ENCODE measurements at regions not wholly inside any gene's neighbourhood (a gene's known extent, or its start where the extent isn't known, plus 50 kb on each side); places are given as distances from the start of the nearest gene placed in this dataset.
"Not testable (repeated sequence)": the region's sequence is repeated elsewhere in the genome, so short reads cannot be mapped to it uniquely, and the experiment has no call there.

GRCh38 chr5:67674159-67674655, 477.6 kb upstream of the CD180 start:
- DNase-seq, result no peak

DNA sequence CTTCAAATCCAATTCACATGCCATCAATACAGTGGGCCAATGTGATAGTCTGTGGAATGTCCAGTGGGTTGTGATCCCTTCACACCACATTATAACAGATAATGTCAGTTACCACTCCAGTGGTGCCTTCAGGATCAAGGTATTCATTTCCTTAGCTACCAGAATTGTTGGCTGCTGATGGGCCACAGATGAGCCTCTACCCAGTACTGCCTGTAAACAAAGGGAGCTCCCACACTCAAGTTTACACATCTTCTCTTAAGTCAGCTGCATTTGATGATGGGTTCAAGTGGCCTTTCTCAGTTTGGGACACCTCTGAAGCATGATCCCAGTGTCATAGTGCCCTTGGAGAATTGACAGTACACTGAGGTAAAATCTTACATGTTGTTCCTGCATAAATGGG, 477.0 kb upstream of the CD180 start:
- no peak for DNase-seq

DNA sequence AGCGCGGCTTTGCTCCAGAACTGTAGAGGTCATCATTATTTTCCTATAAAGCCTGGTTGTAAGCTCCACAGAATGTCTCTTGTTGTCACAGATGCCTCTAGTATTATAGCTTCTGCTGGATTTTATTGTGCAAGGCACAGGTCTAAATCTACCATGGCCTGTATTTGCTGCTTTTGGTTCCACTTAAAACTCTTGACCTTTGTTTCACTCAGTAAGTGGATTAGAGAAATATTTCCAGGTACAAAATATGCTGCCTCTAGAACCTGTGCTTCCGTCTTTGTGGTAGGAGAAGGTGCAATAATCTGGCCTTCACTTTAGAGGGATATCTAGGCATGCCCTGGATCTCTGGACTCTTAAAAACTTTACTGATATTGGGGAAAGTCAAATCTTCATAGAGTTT, 476.6 kb upstream of the CD180 start:
- DNase-seq, result no peak

- no peak for DNase-seq
Measured at GRCh38 chr5:67672636-67673035, 476.0 kb upstream of the CD180 start.

DNA sequence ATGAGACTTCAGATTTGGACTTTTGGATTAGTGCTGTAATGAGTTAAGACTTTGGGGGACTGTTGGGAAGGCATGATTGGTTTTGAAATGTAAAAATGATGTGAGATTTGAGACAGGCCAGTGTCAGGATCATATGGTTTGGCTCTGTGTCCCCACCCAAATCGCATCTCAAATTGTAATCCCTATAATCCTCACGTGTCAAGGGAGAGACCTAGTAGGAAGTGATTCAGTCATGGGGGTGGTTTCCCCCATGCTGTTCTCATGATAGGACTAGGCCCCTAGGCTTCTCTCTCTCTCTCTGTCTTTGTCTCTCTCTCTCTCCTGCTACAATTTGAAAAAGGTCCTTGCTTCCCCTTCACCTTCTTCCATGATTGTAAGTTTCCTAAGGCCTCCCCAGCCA, 473.3 kb upstream of the CD180 start:
- DNase-seq, result no peak

DNA sequence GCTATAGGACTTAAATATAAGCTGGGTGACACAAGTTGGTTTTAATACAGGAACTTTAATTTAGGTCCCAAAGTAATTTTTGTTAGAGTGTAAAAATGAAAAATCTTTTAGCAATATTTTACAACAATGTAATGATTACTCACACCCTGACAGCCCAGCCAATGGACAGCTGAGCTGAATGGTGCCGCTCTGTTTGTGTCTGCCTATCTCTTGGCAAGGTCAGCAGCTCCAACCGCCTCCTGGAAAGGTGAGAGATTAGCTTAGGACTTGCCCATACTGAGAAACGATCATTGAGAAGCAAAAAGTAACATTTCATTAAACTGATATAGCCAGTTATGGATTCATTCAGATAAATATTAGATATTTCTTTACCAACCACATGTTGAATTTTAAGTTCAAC, 463.6 kb upstream of the CD180 start:
- no peak for DNase-seq

- no peak for DNase-seq
Measured at GRCh38 chr5:67659288-67659687, 462.7 kb upstream of the CD180 start.

DNA sequence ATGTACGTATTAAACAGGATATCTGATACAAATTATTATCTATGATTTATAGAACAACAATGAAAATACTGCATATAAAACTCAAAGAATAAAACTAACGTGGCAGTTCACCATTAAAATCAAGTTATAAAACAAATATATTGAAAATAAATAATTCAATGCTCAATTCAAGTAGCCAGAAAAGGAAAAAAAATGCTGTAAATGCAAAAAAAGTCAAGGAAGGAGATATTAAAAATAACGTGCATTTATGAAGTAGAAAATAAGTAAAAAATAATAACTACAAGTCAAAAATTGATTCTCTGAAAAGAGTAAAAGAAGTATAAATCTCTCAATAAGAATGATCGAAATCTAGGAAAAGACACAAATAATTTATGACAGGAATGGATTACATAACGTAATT, 460.5 kb upstream of the CD180 start:
- no peak for DNase-seq

GRCh38 chr5:67652201-67652600, 455.6 kb upstream of the CD180 start:
- no peak for DNase-seq

DNA sequence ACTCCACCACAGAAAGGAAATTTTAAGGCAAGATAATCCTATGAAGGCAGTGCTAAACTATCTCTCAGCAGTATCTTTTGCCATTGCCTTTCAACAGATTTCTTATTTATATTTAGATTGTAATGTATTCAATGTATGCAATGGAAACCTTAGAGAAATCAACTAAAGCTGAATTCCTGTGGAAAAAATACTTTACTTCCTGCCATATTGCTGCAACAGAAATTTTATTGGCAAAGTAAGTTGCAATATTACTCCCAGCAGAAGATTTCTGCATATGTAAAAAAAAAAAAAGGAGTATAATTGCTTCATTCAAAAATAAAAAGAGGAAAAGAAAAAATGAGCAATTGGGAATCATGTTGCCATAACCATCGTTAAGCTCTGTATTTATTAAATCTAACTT, 454.6 kb upstream of the CD180 start:
- no peak for DNase-seq

DNA sequence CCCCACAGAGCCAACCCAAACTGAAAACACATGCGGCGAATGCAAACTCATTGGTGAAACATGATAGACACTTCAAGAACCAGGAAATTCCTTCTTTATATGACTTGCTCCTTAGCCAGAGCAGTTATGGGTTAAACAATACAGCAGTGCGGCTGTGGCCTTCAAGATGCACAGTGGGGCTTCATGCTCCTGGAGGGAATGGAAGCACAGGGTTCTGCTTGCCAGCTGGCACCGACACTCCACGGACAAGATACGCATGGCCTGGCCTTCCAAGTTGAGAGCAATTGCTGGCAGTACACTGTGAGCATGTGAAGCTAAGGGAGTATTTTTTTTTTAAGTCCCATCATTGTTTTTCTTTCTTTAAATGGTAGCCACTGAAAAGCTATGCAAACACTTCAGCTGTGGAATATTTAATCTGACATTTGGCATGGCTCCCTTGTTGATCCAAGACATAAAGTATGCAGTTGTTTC, 451.6 kb upstream of the CD180 start:
- no peak for DNase-seq

DNA sequence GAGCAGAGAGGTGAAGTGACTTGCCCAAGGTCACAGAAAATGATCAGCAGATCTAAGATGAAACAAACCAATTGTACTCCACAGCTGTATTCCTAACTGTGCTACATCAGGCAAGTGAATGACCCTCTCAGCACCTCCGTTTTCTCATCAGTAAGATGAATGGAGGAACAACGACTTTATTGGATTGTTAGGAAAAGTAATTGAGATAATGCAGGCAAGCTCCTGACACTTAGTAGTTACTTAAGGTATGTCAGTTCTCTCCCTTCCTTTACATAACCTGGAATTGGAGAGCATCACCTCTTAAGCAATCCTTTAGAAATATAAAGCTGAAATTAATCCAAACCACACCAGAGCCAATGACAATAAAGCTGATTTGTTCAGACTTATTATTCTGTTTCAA, 451.2 kb upstream of the CD180 start:
- no peak for DNase-seq

DNA sequence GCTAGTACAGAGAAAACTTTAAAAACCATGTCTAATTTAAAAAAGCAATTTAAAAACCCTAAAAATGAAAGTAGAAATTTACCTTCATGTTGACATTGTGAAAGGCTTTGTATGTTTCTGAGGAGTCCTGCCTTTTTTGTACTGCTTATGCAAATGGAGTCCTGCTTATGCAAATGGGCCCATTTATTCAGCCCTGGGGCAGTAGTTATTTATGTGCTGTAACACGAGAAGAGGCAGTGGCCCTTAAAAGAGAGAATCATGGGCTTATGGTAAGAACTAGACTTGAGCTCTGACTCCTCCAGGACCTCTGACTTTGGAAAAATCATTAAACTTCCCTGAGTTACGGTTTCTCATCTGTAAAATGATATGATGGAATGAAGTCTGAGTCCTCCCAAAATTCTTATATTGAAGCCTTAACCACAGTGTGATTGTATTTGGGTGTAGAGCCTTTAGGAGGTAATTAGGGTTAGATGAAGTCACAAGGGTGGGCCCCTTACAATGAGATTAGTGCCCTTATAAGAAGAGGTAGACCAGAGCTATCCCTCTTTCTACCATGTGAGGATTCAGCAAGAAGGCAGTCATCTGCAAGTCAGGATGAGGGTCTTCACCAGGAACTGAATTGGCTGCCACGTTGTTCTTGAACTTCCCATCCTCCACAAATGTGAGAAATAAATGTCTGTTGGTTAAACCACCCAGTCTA, 447.8 kb upstream of the CD180 start:
- no peak for DNase-seq

DNA sequence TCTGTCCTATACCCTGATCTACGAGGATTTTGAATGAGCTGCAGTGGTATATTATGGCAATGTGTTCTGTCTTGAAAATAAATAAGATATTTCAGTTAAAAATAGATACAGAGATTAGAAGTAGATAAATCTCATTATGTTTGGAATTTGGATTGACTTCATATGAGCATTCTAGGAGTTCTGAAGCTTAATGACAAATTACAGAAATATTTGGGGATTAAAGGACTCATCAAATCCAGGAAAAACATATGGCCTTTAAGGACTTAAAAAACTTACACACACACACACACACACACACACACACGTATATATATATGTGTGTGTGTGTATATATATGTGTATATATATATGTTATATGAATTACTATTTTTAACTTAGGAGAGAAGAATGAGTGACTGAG, 446.9 kb upstream of the CD180 start:
- DNase-seq, result no peak

DNA sequence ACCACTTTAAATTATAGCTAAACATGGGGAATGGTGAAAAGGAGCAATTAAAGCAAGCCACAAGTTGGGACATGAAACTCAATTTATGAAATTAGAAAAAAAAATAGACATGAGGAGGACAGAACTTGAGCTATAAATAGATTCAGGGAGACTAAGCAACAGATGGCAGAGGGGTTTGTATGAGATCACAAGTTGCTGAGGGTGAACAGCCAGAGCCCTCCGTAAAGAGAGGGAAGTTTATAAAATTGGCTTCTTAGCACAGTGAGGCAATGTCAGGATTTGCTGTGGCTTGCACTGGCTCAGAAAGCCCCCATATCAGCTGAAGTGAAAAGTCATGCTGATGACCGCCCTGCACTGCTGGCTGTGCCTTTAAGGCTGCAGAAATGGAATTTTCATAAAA, 443.4 kb upstream of the CD180 start:
- DNase-seq, result no peak

DNA sequence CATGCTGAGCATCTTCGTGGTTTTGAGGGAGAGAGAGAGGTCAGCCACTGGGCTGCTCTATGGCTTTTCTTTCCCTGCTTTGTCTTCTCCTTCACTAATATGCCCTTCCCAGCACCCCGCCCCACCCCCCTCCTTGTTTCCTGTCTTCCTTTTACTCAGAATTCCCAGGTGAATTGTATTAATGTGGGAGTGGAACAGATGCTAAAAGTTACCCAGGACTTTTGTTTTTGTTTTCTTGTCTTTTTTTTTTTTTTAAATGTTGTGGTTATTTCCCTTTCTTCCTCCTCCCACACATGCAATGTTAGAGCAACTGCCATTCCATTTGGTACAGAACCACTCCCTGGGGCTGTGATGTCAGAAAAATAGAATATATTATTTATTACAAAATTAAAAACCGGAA, 442.7 kb upstream of the CD180 start:
- DNase-seq, result no peak

DNA sequence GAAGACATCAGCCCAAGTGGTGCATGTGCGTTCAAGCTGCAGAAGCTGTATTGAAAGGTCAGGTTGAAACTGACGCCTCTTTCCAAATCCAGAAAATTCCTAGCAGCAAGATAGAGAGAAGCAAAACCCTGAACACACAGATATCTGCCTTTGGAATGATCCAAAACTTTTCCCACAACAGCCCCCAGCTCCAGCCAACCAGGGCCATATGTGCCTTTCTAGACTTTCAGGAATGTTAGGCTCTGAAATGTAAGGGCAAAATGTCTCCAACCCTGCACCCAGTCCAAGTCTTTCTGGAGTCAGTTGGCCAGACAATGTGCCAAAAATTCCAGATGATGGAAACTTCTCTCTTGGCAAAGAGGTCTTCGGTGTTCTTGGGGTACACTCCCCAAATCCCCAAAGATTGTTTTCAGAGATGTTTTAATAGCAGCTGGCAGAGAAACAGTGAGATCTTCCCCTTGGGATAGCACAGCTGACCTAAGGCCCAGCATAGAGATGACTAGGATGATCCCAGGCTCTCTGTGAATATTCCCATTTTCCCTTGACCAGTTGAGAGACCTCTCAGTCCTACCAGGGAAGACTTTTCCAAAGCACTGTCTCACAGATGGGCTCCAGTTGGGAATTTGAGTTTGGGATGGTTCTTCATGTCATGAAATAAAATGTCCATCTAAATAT, 440.4 kb upstream of the CD180 start:
- no peak for DNase-seq

GRCh38 chr5:67636091-67636490, 439.5 kb upstream of the CD180 start:
- no peak for DNase-seq

DNA sequence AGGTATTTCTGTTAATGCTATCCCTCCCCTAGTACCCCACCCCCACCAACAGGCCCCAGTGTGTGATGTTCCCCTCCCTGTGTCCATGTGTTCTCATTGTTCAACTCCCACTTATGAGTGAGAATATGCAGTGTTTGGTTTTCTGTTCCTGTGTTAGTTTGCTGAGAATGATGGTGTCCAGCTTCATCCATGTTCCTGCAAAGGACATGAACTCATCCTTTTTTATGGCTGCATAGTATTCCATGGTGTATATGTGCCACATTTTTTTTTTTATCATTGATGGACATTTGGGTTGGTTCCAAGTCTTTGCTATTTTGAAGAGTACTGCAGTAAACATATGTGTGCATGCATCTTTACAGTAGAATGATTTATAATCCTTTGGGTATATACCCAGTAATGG, 430.5 kb upstream of the CD180 start:
- DNase-seq, result not testable (repeated sequence)

- no peak for DNase-seq
Measured at GRCh38 chr5:67623078-67623477, 426.5 kb upstream of the CD180 start.

DNA sequence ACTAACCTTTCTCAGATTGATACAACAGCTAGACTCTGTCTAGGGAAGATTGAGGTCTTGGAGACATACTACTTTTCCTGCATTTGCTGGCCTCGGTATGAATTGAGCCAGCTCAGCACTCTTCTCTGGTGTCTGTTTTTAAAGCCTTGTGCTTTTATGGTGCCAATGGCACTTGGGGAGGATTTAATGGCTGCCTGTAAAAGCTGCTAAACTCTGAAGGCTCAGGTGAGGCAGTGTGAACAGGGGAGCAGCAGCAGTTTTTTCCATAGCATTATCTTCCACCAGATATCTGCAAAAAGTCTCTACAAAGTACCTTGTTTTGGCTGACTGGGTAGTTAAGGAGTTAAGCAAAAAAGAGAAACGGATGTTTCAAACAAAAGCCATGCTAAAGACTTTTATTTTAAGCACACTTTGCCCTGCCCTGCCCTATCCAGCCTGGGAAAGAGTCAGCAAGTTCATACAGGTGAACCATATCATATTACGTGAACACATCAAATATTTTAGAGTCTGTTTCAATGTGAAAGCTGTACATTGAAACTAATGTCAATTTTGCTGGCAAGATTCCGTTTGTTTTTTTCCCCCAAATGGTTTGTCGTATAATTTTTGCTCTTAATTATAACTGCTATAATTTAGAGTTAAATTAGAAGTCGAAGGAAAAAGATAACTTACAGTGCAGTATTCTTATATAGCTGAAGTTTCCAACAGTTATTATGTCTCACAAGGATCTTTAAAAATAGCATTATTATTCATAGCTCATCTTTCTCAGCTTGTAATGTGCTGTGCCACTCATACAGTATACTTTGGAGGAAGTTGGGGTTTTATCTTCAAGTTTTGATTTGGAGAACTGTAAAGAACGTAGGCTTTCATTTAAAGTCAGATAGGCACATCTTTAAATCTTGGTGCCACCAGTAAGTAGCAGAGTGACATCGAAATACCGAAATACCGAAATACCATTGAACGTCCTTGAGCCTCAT, 424.1 kb upstream of the CD180 start:
- DNase-seq, result no peak

GRCh38 chr5:67619636-67620035, 423.0 kb upstream of the CD180 start:
- no peak for DNase-seq

GRCh38 chr5:67619235-67619634, 422.6 kb upstream of the CD180 start:
- DNase-seq, result no peak
